ENCODE measurements at regions not wholly inside any gene's neighbourhood (a gene's known extent, or its start where the extent isn't known, plus 50 kb on each side); places are given as distances from the start of the nearest gene placed in this dataset.

DNA sequence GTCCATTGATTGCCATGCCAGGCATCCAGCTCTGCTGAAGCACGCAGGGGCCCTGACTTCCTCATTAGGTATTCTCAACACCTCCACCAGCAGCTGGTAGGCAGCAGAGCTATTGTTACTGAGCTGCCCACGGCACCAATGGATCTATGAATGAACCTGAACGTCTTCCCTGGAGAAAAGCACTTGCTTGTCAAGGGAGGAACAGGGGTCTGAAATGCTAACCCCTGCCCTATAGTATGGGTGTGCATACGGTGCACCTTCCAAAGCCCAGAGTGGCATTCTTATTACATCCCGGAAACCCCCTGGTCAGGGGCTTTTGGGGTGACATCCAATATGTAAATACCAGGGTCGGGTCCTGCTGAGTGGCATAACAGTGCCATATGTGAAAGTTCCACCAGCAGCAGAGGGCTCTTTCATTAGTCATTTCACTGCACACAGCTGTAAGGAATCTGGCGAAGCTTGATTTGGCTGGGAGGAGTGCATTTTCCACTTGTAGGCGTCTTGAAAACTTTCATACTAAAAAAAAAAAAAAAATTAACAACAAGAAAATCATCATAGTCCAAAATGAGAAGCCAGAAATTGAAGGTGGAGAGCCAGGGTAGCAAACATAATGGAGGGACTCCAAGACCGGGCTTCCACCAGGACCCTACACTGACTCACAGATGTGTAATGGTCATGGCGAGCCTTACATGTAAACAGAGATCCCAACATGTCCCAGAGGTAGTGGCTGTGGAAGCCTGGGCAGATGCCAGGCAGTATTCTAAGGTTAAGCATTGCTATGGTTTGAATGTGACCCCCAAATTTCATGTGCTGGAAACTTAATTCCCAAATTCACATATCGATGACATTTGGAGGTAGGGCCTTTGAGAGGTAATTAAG is 58.8 kb upstream of the PRDX6 start:
- intact Hi-C loops (cut with micrococcal nuclease) (loop anchor here (10.0 kb wide), 1 partner anchor 594 kb away; no protein-coding TSS in a partner anchor), in situ Hi-C loops (cut with MboI) (loop anchor here (10.0 kb wide), 3 partner anchors 656 to 1326 kb away; no protein-coding TSS in a partner anchor)
- ChIA-PET POLR2A (no interaction called here), CTCF (ENCODE audit: low intra/inter-chr PET ratio) (interaction anchor here (0.7 kb wide), 1 partner anchor 13 kb away, joined by 4 read pairs; no protein-coding TSS in a partner anchor)
- Histone ChIP-seq H3K9ac (ENCODE audit: insufficient read depth in 1 of 2, low read depth in 2 of 2, low read length in 2 of 2) (no peak overlapping the region), H3K9me3 (replicated peaks; ENCODE audit: control insufficient read depth, insufficient read depth, low read depth, low read length) (no peaks in the 10 kb centered on the region), H3K36me3 (ENCODE audit: control insufficient read depth, insufficient read depth, low read length) (no peaks in the 10 kb centered on the region), H3K4me3 (no peak overlapping the region), H3K9me1 (ENCODE audit: control insufficient read depth, insufficient read depth, low read length) (no peaks in the 10 kb centered on the region), H3K27me3 (ENCODE audit: control insufficient read depth in 2 of 2, insufficient read depth in 2 of 2, low read length in 2 of 2) (no peaks in the 10 kb centered on the region), H3K79me2 (ENCODE audit: control insufficient read depth, insufficient read depth, low read length) (no peaks in the 10 kb centered on the region), H3K4me1 (replicated peaks in 1 of 2; ENCODE audit: control insufficient read depth in 2 of 2, insufficient read depth in 2 of 2, low read length in 2 of 2) (peaks cover 10 to 36% of the 10 kb centered on the region in 2 experiments), H3K27ac (ENCODE audit: extremely low read depth, low read depth, low read length) (no peak overlapping the region), H3K4me2 (ENCODE audit: insufficient read depth, low read length) (no peak overlapping the region), H2AFZ (ENCODE audit: low read depth, low read length) (no peak overlapping the region), H4K20me1 (replicated peaks; ENCODE audit: control insufficient read depth, insufficient read depth, low read length) (no peaks in the 10 kb centered on the region)
- TF ChIP-seq PURB (CRISPR knock-in tag; IDR thresholded peaks at IDR 0.05; ENCODE audit: low read depth): no peak
- no peak for TF ChIP-seq JUN (IDR thresholded peaks at IDR 0.05; ENCODE audit: borderline replicate concordance, low read depth, low read length)
- TF ChIP-seq JUN (CRISPR knock-in tag; IDR thresholded peaks at IDR 0.05; ENCODE audit: borderline replicate concordance): no peak
- no peak for TF ChIP-seq TBP (optimal IDR thresholded peaks at IDR 0.05; ENCODE audit: low read depth, low read length)
- TF ChIP-seq, protein P1, sequence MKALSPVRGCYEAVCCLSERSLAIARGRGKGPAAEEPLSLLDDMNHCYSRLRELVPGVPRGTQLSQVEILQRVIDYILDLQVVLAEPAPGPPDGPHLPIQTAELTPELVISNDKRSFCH (CRISPR knock-in tag; IDR thresholded peaks at IDR 0.05): no peak
- TF ChIP-seq, protein P1 (tag; IDR thresholded peaks at IDR 0.05): no peak
- no peak for TF ChIP-seq MEF2D (tag; conservative IDR thresholded peaks at IDR 0.05; ENCODE audit: low read depth)
- BruUV-seq (replicated peaks): no TSS peak
- no peak for FAIRE-seq
- no peak for ATAC-seq
- DNase-seq (ENCODE audit: extremely low read depth in 1 of 4, low spot score in 3 of 4): no peak
- 71% methylated on average over 11 of the region's 11 CpGs for WGBS (ENCODE audit: insufficient coverage, low coverage, missing lambda C conversion rate)
